Stimulated activated CD8-positive, alpha-beta memory T cell treated with anti-CD3 and anti-CD28 coated beads, Interleukin-7, amount 100 ng/mL, for 24 hours (primary cell): ENCODE measurements at regions not wholly inside any gene's neighbourhood (a gene's known extent, or its start where the extent isn't known, plus 50 kb on each side); places are given as distances from the start of the nearest gene placed in this dataset.

Experiments used
- DNase-seq: peaks from one replicate; pipeline ENCODE4 v3.0.0-alpha.2; 2020; ENCODE audit warnings: low read depth

GRCh38 chr5:39605145-39605544, 180.4 kb upstream of the DAB2 start:
- DNase-seq, result no peak

- DNase-seq, result no peak
Measured at GRCh38 chr5:39604491-39604890, 179.7 kb upstream of the DAB2 start.

- no peak for DNase-seq
Measured at GRCh38 chr5:39599721-39600431, 175.1 kb upstream of the DAB2 start.

- DNase-seq, result no peak
Measured at GRCh38 chr5:39598661-39599248, 174.0 kb upstream of the DAB2 start.

- DNase-seq, result no peak
Measured at GRCh38 chr5:39588179-39588578, 163.4 kb upstream of the DAB2 start.

- no peak for DNase-seq
Measured at GRCh38 chr5:39587675-39588074, 162.9 kb upstream of the DAB2 start.

- no peak for DNase-seq
Measured at GRCh38 chr5:39586185-39586584, 161.4 kb upstream of the DAB2 start.

- no peak for DNase-seq
Measured at GRCh38 chr5:39584927-39585326, 160.1 kb upstream of the DAB2 start.

- no peak for DNase-seq
Measured at GRCh38 chr5:39580702-39581453, 156.1 kb upstream of the DAB2 start.

- DNase-seq, result no peak
Measured at GRCh38 chr5:39579750-39580149, 155.0 kb upstream of the DAB2 start.

GRCh38 chr5:39578887-39579497, 154.2 kb upstream of the DAB2 start:
- DNase-seq, result no peak

- no peak for DNase-seq
Measured at GRCh38 chr5:39577529-39577928, 152.7 kb upstream of the DAB2 start.

GRCh38 chr5:39570403-39571027, 145.7 kb upstream of the DAB2 start:
- DNase-seq, result no peak

GRCh38 chr5:39569857-39570256, 145.1 kb upstream of the DAB2 start:
- DNase-seq, result no peak

GRCh38 chr5:39566891-39567290, 142.1 kb upstream of the DAB2 start:
- DNase-seq, result no peak

GRCh38 chr5:39566029-39566428, 141.2 kb upstream of the DAB2 start:
- no peak for DNase-seq

GRCh38 chr5:39561421-39561820, 136.6 kb upstream of the DAB2 start:
- no peak for DNase-seq

GRCh38 chr5:39560726-39561125, 135.9 kb upstream of the DAB2 start:
- no peak for DNase-seq

GRCh38 chr5:39559923-39560322, 135.1 kb upstream of the DAB2 start:
- DNase-seq, result no peak

- no peak for DNase-seq
Measured at GRCh38 chr5:39558541-39558940, 133.8 kb upstream of the DAB2 start.

- DNase-seq, result no peak
Measured at GRCh38 chr5:39555788-39556187, 131.0 kb upstream of the DAB2 start.

GRCh38 chr5:39547553-39548154, 122.9 kb upstream of the DAB2 start:
- no peak for DNase-seq
